ENCODE measurements at regions not wholly inside any gene's neighbourhood (a gene's known extent, or its start where the extent isn't known, plus 50 kb on each side); places are given as distances from the start of the nearest gene placed in this dataset.

DNA sequence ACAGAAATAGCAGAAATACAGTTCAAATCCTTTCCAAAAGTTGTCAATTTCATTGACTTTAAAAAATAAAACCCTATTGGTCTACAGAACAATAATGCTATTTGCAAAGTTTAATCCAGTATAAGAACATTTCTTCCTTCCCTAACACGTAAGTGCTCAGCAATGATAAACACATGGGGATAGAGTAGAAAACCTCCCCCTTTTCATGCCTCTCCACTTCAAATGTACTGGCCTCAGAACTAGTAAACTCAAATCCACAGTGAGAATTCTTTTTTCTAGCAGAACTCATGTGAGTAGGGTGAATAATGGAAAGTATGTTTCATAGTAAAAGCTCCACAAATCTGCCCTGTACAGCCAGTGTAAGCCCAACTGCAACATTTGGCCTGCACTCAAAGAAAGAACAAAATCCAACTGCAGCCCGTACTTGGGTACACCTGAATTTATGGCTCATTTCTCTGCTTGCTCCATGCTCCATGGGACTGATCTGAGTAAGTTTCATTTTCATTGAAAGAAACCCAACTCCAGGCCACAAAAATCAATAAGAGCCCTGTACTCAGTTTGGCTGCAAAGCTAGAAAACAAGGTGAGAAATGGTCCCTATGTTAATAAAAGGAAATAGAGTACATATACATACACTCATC is 115.0 kb upstream of the RMDN2 start:
- DNase-seq, result no peak

DNA sequence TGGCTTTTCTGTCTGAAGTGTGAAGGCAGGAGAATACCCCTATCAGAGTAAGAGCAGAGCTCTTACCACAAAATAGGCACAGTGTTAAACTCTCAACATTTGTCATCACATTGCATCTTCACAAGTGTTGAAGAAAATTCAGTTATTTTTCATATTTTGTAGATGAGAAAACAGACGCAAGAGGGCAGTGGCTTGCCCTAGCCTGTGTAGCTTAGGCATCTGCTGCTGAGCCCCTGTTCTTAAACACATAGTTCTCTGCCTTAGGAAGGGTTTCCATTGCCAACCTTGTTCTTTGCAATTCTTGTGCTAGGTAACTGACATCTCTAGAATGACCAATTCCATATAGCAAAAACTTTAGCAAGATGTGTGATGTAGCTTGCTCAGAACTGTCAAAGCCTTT is 112.7 kb upstream of the RMDN2 start:
- peak in 1 of 2 donors; percentile 26 for DNase-seq

DNA sequence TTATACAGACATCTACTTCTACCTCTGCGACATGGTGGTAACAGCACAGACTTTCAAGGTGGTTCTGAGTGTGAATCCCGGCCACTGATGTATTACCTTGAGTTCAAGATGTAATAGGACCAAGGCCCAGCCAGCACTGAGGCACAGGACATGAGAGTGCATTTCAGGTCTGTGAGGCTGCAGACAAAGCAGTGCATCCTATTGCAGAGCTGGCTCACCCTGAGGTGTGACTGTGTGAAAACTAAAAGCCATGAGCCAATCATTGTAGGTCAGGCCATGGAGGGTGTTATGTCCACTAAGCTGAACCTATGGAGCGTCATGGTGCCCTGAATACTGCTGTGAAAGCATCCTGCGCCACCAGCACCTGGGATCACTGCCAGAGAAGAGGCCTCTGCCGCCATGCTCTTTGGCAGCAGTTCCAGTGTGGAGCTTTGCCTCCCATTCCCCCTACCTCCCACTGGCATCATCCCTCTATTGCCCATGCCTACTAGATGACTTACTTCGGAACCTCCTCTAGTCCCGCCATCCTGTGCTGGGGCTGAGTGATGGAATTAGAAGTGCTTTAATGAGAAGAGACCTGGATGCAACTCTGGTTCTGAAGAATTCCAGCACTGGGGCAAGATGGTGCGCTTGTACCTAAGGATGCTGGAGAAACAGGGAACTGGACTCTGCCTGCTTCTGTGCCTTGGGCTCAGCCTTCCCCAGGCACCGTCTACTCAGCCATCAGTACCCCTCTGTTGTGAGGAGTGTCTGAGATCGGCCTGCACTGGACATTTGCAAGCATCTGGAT is 112.0 kb upstream of the RMDN2 start:
- no peak for DNase-seq

DNA sequence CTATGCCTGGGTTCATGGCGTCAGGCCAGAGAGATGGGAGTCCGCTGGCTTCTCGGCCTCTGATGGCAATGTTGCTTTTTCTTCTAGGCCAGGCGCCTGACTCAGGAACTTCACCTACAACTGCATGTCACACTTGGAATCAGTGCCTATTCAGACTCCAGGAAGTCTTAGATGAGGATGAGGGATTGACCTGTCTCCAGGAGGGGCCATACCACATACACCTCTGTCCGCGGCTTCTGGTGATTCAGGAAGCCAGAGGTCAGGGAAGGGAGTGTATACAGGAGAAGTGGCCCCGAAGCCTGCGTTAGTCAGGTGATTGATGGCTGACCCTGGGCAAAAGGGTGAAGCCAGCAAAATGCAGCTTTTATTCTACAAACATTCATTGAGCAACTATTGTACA is 109.1 kb upstream of the RMDN2 start:
- DNase-seq, result no peak

DNA sequence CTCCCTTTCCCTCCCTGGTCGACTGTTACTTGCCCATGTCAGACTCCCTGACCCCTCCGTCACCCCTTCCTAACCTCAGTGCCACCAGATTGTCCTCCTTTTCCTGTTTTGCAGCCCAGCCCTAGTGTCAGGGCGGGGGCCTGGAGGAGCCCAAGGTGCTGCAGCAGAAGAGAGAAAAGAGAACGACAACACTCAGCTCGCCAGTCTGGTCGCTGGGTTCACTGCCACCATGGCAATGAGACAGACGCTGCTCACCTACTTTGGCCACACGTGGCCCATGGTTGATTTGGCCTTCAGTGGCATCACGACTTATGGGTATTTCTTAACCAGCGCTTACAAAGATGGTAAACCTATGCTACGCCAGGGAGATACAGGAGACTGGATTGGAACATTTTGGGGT is 108.4 kb upstream of the RMDN2 start:
- no peak for DNase-seq

DNA sequence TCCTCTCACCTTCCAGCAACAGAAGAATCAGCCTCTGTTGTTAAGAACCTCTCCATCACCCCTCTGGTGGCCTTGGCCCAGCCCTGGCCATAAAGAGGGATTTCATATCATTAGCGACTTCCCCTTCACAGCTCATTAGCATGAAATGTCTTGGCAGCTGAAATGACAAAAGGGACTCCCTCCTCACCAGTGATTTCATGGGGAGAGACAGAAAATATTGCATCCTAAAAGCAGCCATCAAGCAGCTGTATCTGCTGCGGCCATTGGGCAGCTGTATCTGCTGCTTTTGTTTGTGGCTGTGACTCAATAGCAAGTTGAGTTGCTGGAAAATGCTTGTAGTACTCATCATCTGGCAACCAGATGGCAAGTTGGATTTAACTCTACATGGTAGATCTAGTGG is 105.9 kb upstream of the RMDN2 start:
- DNase-seq, result peak; percentile 14 to 25

DNA sequence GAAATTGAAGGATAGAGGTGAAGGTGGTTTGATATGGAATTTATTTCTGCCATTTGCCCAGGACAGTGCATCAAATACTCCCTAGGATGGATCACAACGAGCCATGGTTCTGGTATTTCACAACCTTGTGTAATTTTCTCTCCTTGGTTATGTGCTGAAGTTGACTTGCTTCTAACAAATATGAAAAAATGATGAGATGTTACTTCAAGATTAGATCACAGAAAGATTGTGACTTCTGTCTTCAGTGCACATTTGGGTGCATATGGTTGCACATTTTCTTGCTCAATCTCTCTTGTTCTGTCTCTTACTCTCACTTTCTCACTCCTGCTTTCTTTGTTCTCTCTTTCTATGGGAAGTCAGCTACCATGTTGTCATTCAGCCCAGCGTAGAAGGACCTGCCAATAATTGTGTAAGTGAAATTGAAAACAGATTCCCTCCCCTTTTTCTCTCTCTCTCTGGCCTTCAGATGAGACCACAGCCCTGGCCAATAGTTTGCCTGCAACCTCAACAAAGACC is 104.6 kb upstream of the RMDN2 start:
- peak; percentile 11 to 37 for DNase-seq

DNA sequence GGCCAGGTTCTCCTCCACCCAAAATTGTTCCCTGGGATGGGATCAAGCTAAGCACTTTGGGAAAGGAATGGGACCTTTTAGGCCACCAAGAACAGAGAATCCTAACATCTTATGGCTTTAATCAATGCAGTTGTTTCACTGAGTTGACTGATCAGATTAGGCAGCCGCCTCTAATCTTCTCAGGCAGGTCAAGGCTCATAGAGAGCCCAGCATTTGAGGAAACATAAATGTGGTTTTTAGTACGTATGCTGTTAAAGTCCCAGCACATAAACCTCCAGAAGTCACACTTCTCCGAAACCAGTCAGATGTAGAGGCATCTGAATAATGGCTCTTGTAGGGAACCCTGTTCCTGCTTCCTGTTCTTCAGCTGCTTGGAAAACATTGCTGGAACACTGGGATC is 99.5 kb upstream of the RMDN2 start:
- DNase-seq, result peak in 1 of 2 donors; percentile 41

DNA sequence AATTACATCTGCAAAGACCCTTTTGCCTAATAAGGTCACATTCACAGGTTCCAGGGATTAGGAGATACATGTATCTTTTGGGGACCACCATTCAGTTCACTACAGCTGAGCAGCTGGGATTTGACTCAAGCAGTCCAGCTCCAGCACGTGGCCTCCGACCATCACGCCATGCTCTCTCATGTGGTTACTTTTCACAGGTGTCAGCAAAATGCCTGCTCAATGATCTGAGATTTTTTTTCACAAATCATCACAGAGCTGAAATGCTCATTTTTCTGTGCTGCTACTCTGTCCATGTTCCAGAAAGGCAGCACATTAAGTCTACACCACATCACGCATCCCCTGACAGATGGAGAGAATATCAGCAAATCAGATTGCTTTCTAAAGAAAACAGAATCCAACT is 98.5 kb upstream of the RMDN2 start:
- no peak for DNase-seq

DNA sequence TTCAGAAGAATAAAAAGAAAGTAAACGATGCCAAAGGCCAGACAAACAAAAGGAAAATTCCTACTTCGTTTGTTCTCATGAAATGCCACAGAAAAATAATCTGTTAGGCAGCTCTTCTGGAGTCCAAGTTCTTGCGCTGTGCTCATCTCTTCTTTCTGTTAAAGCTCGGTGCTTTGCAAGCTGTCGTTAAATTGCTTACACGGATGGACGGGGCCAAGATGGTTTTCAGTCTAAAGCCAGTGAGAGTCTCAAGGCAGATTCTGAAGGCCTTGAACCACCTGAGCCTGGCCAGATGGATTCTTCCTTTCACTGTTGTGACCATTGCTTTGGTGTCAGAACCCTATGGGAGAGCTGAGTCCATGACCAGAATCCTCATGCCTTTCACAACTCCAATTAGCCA is 97.6 kb upstream of the RMDN2 start:
- DNase-seq, result no peak

DNA sequence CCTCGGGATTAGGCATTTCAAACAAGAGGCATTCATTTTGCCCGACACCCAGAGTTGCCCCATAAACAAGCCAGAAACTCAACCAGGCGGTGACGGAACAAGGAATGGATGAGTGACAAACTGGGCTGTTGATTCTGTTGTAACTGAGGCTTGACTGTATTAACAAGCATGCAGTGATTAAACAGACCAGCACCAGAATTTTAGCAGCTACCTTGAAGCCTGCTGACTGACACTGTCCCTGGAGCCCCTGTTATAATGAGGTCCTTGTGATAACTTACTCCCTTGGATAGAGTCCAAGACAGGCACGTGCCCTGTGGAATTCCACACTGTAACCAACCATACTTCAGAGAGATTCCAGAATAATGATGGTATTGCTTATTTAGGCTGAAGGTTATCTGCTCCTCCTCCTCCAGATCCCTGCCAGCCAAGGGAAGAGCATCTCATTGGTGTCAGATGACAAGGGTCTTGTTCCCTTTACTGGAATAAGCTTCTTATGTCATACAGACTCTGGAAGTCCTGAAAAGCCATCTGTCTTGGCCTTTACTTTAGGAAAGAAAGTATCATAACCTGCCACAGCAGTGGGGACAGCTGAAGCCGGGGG is 97.1 kb upstream of the RMDN2 start:
- DNase-seq, result peak; percentile 47 to 75

DNA sequence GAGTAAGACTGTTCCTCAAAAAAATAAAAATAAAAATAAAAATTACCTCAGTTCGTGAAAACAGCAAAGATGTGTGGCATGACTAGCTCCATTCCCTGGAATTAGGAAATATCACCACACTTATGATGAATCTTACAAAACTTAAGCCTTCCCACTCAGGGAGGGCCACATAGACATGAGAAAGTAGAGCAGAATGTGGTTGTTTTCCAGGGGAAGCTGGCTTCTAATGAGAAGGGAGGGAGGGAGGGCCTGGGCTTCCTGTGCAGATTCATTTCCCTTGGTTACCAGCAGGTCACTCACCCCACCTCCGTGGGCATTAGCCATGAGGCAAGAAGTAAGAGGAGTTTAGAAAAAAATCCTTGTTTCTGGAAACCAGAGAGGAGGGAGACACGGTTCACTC is 95.9 kb upstream of the RMDN2 start:
- DNase-seq, result peak; percentile 96 to 98

DNA sequence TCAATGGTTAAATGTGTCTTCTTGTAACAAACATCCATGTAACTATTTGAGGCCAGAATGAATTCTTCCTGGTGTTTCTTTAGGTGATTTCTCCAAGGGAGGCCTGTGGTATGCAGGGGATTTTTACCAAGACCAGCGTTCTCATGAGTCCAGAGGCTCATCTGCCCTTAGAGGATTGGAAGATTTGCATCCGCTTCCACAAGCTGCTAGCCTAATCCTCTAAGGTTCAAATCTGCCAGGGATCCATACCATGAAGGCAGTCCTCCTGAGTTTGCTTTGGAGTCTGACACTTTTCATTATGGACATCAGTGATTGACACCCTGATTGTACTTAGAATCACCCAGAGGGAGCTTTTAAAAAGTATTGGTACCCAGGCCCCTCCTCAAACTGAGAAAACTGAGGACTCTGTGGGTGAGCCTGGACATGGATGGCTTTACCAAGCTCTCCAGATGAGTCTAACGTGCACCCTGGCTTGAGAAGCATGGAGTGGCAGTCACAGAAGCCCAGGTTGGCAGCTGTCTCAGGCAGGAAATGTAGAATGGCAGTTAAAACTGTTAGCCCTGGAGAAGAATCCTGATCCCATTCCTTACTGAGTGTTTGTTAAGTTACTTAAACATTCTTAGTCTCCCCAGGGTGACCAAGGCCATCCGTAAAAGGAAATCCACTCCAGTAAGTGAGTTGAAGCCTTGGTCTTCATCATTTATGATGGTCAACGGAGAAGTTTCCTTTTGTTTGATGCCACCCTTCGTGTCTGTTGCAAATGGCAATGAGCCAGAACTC is 95.3 kb upstream of the RMDN2 start:
- DNase-seq, result no peak

DNA sequence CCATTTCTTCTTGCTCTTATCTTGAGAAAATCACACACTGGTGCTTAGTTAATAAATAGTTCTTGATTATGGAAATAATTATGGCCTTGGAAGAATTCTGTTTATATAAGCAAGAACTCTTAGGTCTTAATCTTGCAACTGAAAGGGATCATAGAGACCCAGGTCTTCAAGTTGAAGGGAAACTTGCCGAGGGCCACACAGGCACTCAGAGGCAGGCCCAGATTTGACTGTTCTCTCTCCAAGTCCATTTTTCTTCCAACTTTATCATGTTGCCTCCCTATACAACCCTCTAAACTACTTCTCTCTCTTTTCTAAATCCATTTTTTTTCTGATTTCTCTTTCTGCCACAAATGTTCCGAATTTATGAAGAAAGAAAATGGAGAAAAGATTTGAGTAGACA is 94.5 kb upstream of the RMDN2 start:
- no peak for DNase-seq

DNA sequence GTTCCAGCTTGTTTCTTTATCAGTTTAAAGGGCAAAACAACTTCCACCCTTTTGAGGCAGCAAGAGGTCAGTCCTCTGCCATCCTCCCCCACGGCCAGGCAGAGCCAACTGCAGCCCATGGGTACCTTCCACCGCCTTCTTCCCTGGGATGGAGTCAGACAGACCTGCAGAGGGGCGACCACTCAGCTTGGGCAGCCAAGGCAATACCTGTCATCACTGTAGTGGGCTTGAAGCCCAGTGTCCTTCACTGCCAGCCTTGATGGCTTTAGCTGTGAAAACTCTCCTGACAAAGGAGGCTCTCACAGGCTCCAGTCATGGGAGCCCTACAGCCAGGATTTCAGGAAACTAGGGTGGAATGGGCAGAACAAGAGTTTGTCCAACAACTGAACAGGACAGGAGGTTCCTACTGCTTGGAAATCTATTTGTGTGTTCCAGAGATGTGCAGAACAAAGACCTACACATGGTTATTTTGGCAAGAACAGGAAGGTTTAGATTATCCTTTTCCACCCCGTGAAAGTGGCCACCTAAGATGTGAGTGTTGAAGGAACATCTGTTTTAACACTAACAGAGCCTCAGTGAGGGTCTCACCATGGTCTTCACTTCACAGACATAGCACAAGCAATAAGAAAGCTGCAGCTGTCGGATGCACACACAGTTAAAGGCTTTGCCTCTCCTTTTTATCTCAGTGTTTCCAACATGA is 93.9 kb upstream of the RMDN2 start:
- DNase-seq, result no peak

DNA sequence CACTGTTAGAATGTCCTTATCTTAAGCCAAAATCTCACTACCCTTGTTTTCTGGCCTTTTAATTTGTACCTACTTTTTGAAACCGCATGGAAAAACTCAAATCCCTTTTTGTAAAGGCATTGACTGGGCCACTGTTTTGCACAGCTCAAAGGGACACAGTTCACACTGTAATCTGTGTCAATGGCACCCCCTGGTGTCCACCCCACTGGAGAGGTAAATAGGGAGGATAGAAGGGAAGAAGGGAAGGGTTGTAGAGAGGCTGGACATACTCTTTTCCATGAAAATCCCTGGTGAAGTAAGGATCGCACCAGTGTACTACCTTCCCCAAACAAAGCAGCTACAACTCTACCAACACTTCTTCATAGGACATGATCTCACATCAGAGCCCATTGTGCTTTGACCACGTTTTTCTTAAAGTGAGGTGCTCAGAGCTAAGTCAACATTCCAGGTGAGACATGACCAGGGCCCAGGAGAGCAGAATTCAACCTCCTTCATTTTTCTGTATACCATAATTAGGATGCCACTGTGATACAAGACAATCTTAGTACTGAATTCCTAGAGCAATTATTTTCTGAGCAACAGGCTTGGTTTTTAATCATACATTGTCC is 92.4 kb upstream of the RMDN2 start:
- DNase-seq, result peak; percentile 87

DNA sequence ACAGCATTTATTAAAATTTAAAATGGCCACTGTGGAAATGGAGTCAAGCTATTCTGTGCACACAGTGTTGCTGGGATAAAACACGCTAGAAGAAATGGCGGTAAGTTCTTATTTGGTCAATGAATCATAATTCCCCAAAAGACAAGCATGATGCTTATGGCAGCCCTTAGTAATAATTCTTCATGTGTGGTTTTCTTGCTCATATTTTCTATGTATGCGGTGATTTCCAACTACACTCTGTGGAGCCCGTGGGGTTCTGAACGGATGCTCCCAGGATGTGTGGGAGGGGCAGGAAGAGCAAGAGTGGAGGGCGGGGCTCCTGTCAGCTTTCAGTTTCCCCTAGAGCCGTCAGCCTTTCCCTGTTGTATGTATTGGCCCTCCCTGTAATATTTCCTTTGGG is 91.7 kb upstream of the RMDN2 start:
- DNase-seq, result no peak

DNA sequence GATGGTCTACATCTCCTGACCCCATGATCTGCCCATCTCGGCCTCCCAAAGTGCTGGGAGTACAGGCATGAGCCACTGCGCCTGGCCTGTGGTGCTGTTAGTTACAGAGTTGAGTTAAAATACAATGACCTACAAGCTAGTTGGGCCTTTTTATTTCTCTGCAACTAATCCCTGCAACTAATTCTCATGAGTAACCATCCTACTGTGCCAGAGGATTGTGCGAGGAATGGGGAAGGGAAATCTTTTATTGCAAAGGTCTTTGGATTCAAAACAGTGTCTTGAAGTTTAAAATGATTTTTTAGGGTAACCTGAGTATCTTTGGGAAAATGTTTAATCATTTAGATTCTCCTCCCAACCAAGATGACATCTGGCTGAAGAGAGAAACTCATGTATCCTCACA is 88.8 kb upstream of the RMDN2 start:
- no peak for DNase-seq

DNA sequence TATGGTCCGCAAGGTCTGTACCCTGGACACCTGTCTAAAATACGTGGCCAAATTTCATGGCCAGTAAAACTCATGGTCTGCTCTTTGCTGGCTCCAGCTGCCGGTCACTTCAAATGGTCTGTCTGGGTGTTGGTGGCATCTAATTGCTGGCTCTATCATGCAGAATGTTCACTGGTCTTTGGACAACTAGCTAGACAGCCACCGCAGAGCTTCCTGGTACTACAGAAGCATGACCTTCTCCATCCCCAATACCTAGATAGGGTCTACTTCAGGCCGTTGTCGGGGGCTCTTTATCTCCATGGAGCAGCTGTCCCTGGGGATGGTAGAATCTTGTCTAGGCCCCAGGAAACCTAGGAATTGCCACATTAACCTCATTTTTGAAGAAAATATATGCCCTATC is 88.4 kb upstream of the RMDN2 start:
- DNase-seq, result no peak

DNA sequence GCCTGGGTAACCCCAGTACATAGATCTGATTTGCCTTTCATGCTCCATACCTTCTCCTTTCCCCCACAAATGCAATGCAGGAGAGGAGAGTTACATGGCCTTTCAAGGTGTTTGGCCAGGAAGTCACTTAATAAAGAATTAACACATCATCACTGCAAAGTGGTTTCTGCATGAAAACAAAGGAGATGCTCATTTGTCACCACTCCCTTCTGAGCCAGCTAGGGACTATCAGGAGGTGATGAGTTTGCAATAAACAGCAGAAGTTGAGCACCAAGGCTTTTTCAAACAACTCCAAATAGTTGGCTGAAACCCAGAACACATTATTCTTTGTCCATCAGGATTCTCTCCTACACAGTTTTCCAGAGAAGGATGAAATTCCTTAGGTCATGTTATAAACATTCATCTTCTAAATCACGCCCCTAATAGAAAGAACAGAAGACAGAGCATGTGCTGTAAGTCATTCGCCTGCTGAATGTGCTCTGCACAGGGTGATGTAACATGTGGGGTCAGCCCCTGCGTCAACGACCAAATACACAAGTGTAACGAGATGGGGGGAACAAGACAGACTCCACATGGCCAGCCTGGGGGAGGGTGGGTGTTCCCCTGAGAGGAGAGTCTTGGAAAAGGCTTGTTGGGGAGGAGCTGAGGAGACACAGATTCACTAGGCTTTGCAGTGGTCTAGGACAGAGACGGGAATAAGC is 87.3 kb upstream of the RMDN2 start:
- no peak for DNase-seq

DNA sequence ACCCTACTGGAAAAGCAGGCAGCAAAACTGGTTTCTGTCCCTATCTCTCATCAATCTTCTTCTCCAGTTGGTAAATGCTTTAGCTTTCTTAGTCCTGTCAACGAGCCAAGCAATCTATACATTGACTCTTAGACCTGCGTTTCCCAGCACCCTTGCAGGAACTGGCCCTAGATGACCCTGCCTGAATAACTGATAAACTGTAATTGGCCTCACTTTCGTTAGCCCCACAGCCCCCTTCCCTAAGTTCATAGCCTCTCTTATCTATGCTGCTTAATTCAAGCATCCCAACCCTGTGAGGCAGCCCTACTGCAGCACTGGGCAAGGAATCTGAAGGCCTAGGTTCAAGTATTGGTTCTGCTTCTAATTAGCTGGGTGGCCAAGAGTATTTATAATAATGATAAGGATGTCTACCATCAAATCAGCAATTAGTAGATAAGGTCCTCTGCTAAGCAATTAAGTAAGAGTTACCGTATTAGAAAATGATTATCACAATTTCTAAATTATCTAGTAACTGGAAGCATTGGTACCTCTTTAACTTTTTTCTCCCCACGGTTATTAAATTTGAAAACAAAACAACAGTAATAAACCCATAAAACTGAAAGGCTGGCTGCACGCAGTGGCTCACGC is 86.4 kb upstream of the RMDN2 start:
- no peak for DNase-seq

Measured in inflammatory macrophage (primary cell).